ENCODE measurements at regions not wholly inside any gene's neighbourhood (a gene's known extent, or its start where the extent isn't known, plus 50 kb on each side); places are given as distances from the start of the nearest gene placed in this dataset.

- TF ChIP-seq, protein P1, sequence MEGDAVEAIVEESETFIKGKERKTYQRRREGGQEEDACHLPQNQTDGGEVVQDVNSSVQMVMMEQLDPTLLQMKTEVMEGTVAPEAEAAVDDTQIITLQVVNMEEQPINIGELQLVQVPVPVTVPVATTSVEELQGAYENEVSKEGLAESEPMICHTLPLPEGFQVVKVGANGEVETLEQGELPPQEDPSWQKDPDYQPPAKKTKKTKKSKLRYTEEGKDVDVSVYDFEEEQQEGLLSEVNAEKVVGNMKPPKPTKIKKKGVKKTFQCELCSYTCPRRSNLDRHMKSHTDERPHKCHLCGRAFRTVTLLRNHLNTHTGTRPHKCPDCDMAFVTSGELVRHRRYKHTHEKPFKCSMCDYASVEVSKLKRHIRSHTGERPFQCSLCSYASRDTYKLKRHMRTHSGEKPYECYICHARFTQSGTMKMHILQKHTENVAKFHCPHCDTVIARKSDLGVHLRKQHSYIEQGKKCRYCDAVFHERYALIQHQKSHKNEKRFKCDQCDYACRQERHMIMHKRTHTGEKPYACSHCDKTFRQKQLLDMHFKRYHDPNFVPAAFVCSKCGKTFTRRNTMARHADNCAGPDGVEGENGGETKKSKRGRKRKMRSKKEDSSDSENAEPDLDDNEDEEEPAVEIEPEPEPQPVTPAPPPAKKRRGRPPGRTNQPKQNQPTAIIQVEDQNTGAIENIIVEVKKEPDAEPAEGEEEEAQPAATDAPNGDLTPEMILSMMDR (IDR thresholded peaks at IDR 0.05): no peak
- TF ChIP-seq POLR2A (IDR thresholded peaks at IDR 0.05): no peak
Observed at GRCh38 chr12:125288931-125289928, 224.0 kb downstream of the AACS start.

Measured in adrenal gland (tissue), 5 donors.